ENCODE measurements at regions not wholly inside any gene's neighbourhood (a gene's known extent, or its start where the extent isn't known, plus 50 kb on each side); places are given as distances from the start of the nearest gene placed in this dataset.

- TF ChIP-seq POLR2AphosphoS5 (IDR thresholded peaks at IDR 0.05; ENCODE audit: low read depth, low read length) (no peak), TAF1 (IDR thresholded peaks at IDR 0.05; ENCODE audit: borderline replicate concordance, insufficient read depth, low read length) (no peak), REST (IDR thresholded peaks at IDR 0.05; ENCODE audit: insufficient read depth in 1 of 2, low read depth in 2 of 2, low read length in 2 of 2) (no peak), SIN3A (IDR thresholded peaks at IDR 0.05; ENCODE audit: borderline replicate concordance, insufficient read depth, low read length) (no peak), FOXP2 (optimal IDR thresholded peaks at IDR 0.05; ENCODE audit: borderline replicate concordance, extremely low read depth, extremely low read length, insufficient read depth) (no peak)
Observed at GRCh38 chr3:68448510-68449383, 483.6 kb downstream of the TAFA4 start.

- no peak for TF ChIP-seq FOXP2 (optimal IDR thresholded peaks at IDR 0.05; ENCODE audit: borderline replicate concordance, extremely low read depth, extremely low read length, insufficient read depth)
- TF ChIP-seq TAF1 (IDR thresholded peaks at IDR 0.05; ENCODE audit: borderline replicate concordance, insufficient read depth, low read length), result no peak
- no peak for TF ChIP-seq SIN3A (IDR thresholded peaks at IDR 0.05; ENCODE audit: borderline replicate concordance, insufficient read depth, low read length)
- no peak for TF ChIP-seq REST (IDR thresholded peaks at IDR 0.05; ENCODE audit: insufficient read depth in 1 of 2, low read depth in 2 of 2, low read length in 2 of 2)
- no peak for TF ChIP-seq POLR2AphosphoS5 (IDR thresholded peaks at IDR 0.05; ENCODE audit: low read depth, low read length)
Observed at GRCh38 chr3:68447885-68448284, 484.5 kb downstream of the TAFA4 start.

- TF ChIP-seq TAF1 (IDR thresholded peaks at IDR 0.05; ENCODE audit: borderline replicate concordance, insufficient read depth, low read length) (no peak), POLR2AphosphoS5 (IDR thresholded peaks at IDR 0.05; ENCODE audit: low read depth, low read length) (no peak), REST (IDR thresholded peaks at IDR 0.05; ENCODE audit: insufficient read depth in 1 of 2, low read depth in 2 of 2, low read length in 2 of 2) (no peak)
Observed at GRCh38 chr3:68441054-68441453, 491.3 kb downstream of the TAFA4 start.

GRCh38 chr3:68436619-68437401 lies 495.5 kb downstream of the TAFA4 start:
- TF ChIP-seq REST (IDR thresholded peaks at IDR 0.05; ENCODE audit: insufficient read depth in 1 of 2, low read depth in 2 of 2, low read length in 2 of 2) (no peak), SIN3A (IDR thresholded peaks at IDR 0.05; ENCODE audit: borderline replicate concordance, insufficient read depth, low read length) (no peak), TAF1 (IDR thresholded peaks at IDR 0.05; ENCODE audit: borderline replicate concordance, insufficient read depth, low read length) (no peak), FOXP2 (optimal IDR thresholded peaks at IDR 0.05; ENCODE audit: borderline replicate concordance, extremely low read depth, extremely low read length, insufficient read depth) (no peak), POLR2AphosphoS5 (IDR thresholded peaks at IDR 0.05; ENCODE audit: low read depth, low read length) (no peak)
